T-helper 1 cell treated with Interleukin-12 subunit alpha and Interleukin-12 subunit beta and Interleukin-4 antibody, amounts not matched to agents 30 μg/mL and 1 μg/mL, for 36 hours (primary cell): ENCODE measurements at regions not wholly inside any gene's neighbourhood (a gene's known extent, or its start where the extent isn't known, plus 50 kb on each side); places are given as distances from the start of the nearest gene placed in this dataset.
"Not testable (repeated sequence)": the region's sequence is repeated elsewhere in the genome, so short reads cannot be mapped to it uniquely, and the experiment has no call there.

ENCODE experiments used
- H3K27ac Mint-ChIP-seq: one replicate; pipeline ENCODE4 v1.8.0; 2021; ENCODE audit warnings: mild to moderate bottlenecking, mixed read lengths
- H3K27me3 Mint-ChIP-seq: one replicate; pipeline ENCODE4 v1.8.0; 2021; ENCODE audit warnings: low read depth, mixed read lengths
- H3K36me3 Mint-ChIP-seq: one replicate; pipeline ENCODE4 v1.8.0; 2021; ENCODE audit warnings: low read depth, mixed read lengths
- H3K4me1 Mint-ChIP-seq: one replicate; pipeline ENCODE4 v1.8.0; 2021; ENCODE audit warnings: low read depth, mixed read lengths
- H3K4me3 Mint-ChIP-seq: one replicate; pipeline ENCODE4 v1.8.0; 2021; ENCODE audit warnings: mild to moderate bottlenecking, moderate library complexity, mixed read lengths
- H3K9me3 Mint-ChIP-seq: one replicate; pipeline ENCODE4 v1.8.0; 2021; ENCODE audit warnings: mixed read lengths

DNA sequence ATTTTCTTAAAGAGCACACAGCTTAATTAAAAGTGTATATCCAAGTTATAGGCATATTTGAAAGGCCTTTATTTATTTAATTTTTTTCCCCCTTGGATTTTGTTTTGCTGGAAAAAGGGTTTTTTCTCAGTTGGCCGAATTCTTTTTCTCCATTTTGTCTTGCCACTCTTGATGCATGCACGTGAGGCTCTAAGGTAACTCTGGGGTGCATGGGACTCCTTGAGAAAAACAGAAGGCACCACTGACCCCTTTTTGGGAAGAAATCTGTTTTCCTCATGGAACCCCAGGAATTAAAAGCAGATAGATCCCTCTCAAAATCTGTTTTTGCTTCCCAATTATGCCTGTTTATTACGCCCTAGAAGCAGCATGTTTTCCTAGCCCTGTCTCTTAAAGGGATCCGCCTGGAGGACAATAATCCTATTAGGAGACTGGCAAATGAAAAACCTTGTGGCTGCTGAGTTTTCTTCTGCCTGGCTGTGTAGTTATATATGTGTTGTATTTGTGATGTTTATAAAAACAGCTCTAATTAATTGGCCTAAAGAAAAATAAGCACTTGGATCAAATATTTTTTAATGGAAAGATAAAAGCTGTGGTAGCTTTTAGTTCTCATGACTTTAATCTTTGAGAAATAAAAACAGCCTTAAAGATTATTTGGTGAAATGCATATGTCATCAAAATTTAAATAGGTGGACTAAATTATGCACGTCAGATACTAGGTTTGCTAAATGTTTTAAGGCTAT is 435.1 kb upstream of the CDH9 start:
- H3K9me3 Mint-ChIP-seq = peaks cover 17% of the 10 kb centered on the region
- no peaks in the 10 kb centered on the region for H3K27me3 Mint-ChIP-seq
- H3K4me1 Mint-ChIP-seq = no peaks in the 10 kb centered on the region
- H3K4me3 Mint-ChIP-seq = peak overlapping the region; percentile 42
- no peak overlapping the region for H3K27ac Mint-ChIP-seq
- peaks cover 2% of the 10 kb centered on the region for H3K36me3 Mint-ChIP-seq

DNA sequence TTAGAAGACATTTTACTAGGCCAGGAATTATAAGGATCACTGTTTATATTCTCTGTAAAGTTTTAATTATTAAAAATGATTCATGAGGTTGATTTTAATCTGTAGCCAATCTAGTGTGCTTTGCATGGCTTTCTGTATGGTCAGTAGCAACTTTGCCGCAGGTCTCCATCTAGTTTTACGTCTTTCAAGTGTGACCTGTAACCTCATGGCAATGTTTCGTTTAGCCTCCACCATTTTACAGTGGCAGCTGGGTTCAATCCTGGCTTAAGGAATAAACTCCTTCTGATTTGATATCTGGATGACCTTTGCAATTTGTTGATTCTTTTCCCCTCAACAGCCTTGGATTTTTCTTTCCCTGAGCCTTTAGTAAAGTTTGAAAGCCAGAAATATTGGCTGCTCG is 434.5 kb upstream of the CDH9 start:
- Mint-ChIP-seq H3K36me3 (peaks cover 2% of the 10 kb centered on the region), H3K27me3 (no peaks in the 10 kb centered on the region), H3K9me3 (peaks cover 13% of the 10 kb centered on the region)

GRCh38 chr5:27472000-27472763 is 433.8 kb upstream of the CDH9 start:
- H3K27me3 Mint-ChIP-seq = no peaks in the 10 kb centered on the region
- H3K27ac Mint-ChIP-seq = no peak overlapping the region
- H3K9me3 Mint-ChIP-seq = peaks cover 13% of the 10 kb centered on the region
- no peaks in the 10 kb centered on the region for H3K4me1 Mint-ChIP-seq
- peak overlapping the region; percentile 42 for H3K4me3 Mint-ChIP-seq
- peaks cover 2% of the 10 kb centered on the region for H3K36me3 Mint-ChIP-seq

More for the DNA sequence above, 434.5 kb upstream of the CDH9 start:
- H3K27ac Mint-ChIP-seq = no peak overlapping the region
- peak overlapping the region; percentile 42 for H3K4me3 Mint-ChIP-seq
- H3K4me1 Mint-ChIP-seq = no peaks in the 10 kb centered on the region

DNA sequence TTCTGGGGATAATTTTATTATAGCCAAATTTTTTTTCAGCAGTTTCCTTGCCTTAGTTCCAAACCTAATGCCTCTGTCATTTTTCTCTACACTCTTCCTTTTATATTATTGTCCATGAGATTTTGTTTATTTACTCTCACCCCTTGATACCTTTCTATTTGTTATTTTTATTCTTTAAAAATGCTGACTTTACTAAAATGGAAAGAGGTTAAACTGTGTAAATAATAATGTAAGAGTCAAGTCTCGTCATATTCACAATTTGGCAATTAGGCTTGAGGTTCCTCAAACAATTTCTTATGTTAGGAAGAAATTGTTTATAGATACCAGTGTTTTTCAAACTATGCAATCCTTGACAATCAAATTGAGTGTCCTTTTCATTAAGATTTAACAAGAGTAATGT is 428.6 kb upstream of the CDH9 start:
- H3K4me3 Mint-ChIP-seq = no peak overlapping the region
- no peaks in the 10 kb centered on the region for H3K4me1 Mint-ChIP-seq
- no peaks in the 10 kb centered on the region for H3K27me3 Mint-ChIP-seq
- H3K36me3 Mint-ChIP-seq = no peaks in the 10 kb centered on the region
- peaks cover 14% of the 10 kb centered on the region for H3K9me3 Mint-ChIP-seq
- H3K27ac Mint-ChIP-seq = no peak overlapping the region

- Mint-ChIP-seq H3K4me1 (no peaks in the 10 kb centered on the region), H3K27ac (no peak overlapping the region), H3K9me3 (peaks cover 15% of the 10 kb centered on the region), H3K27me3 (no peaks in the 10 kb centered on the region), H3K4me3 (no peak overlapping the region), H3K36me3 (no peaks in the 10 kb centered on the region)
Measured at GRCh38 chr5:27465140-27465539, 426.8 kb upstream of the CDH9 start.

GRCh38 chr5:27463446-27464149 is 425.2 kb upstream of the CDH9 start:
- H3K27me3 Mint-ChIP-seq = no peaks in the 10 kb centered on the region
- no peak overlapping the region for H3K4me3 Mint-ChIP-seq
- H3K27ac Mint-ChIP-seq = no peak overlapping the region
- H3K4me1 Mint-ChIP-seq = no peaks in the 10 kb centered on the region
- no peaks in the 10 kb centered on the region for H3K36me3 Mint-ChIP-seq
- H3K9me3 Mint-ChIP-seq = peaks cover 15% of the 10 kb centered on the region

DNA sequence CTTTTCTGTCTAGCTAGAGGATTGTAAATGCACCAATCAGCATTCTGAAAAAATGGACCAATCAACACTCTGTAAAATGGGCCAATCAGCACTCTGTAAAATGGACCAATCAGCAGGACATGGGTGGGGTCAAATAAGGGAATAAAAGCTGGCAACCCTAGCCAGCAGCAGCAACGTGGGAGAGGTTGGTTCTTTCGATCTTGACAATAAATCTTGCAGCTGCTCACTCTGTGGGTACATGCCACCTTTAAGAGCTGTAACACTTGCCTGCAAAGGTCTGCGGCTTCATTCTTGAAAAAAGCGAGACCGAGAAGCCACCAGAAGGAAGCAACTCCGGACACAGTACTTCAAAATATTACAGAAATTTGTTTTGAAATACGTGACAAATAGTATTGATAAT is 424.6 kb upstream of the CDH9 start:
- no peak overlapping the region for H3K4me3 Mint-ChIP-seq
- no peaks in the 10 kb centered on the region for H3K4me1 Mint-ChIP-seq
- H3K9me3 Mint-ChIP-seq = peaks cover 15% of the 10 kb centered on the region
- no peaks in the 10 kb centered on the region for H3K36me3 Mint-ChIP-seq
- H3K27me3 Mint-ChIP-seq = no peaks in the 10 kb centered on the region
- no peak overlapping the region for H3K27ac Mint-ChIP-seq

DNA sequence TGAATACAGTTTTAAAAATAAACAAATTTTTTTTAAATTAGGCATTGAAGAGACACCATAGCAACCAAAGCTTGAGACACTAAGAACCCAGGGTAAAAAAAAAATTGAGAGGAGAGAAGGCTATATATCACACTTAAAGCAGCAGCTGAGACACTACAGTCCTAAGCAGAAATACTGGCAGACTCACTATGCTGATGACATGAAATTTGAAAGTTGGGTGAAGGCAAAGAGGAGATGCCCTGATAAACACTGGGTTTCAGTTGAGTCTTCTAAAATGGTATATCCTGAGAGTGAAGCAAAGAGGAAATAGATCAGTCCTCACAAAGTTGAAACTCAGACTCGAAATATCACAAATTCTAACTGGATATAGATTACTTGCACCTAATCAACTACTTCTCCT is 419.9 kb upstream of the CDH9 start:
- H3K36me3 Mint-ChIP-seq = no peaks in the 10 kb centered on the region
- peaks cover 8% of the 10 kb centered on the region for H3K9me3 Mint-ChIP-seq
- H3K27me3 Mint-ChIP-seq = no peaks in the 10 kb centered on the region
- no peaks in the 10 kb centered on the region for H3K4me1 Mint-ChIP-seq
- H3K4me3 Mint-ChIP-seq = no peak overlapping the region
- H3K27ac Mint-ChIP-seq = no peak overlapping the region

DNA sequence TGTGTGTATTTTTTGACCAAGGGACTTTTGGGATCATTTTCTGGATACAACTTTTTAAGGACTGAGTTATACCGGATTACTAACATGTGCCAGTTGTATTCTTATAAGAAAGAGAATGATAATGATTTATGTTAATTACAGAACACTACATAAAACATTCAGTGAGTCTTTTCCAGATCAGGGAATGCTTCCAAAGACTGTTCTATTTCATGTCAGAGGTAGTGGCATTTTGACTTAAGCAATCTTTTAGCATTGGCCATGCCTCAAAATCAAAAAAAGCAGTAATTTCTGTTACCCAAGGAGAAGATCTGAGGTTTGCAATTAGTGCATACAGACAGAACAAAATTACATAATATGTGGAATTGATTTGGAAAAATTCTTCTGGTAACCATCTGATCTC is 413.0 kb upstream of the CDH9 start:
- Mint-ChIP-seq H3K27me3 (no peaks in the 10 kb centered on the region), H3K9me3 (peaks cover 24% of the 10 kb centered on the region), H3K36me3 (no peaks in the 10 kb centered on the region), H3K27ac (no peak overlapping the region), H3K4me3 (no peak overlapping the region), H3K4me1 (no peaks in the 10 kb centered on the region)

GRCh38 chr5:27450607-27451006 is 412.2 kb upstream of the CDH9 start:
- Mint-ChIP-seq H3K36me3 (no peaks in the 10 kb centered on the region), H3K27me3 (no peaks in the 10 kb centered on the region), H3K27ac (no peak overlapping the region), H3K9me3 (peaks cover 25% of the 10 kb centered on the region), H3K4me1 (no peaks in the 10 kb centered on the region), H3K4me3 (no peak overlapping the region)

DNA sequence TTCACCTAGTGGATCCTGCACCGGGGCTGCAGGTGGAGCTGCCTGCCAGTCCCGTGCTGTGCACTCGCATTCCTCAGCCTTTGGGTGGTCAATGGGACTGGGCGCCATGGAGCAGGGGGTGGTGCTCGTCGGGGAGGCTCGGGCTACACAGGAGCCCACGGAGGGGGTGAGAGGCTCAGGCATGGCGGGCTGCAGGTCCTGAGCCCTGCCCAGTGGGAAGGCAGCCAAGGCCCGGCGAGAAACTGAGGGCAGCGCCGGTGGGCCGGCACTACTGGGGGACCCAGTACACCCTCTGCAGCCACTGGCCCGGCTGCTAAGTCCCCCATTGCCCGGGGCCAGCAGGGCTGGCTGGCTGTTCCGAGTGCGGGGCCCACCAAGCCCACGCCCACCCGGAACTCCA is 401.0 kb upstream of the CDH9 start:
- H3K36me3 Mint-ChIP-seq, H3K27ac Mint-ChIP-seq, H3K4me3 Mint-ChIP-seq, H3K27me3 Mint-ChIP-seq, H3K4me1 Mint-ChIP-seq: not testable (repeated sequence)
- peaks cover 22% of the 10 kb centered on the region for H3K9me3 Mint-ChIP-seq

DNA sequence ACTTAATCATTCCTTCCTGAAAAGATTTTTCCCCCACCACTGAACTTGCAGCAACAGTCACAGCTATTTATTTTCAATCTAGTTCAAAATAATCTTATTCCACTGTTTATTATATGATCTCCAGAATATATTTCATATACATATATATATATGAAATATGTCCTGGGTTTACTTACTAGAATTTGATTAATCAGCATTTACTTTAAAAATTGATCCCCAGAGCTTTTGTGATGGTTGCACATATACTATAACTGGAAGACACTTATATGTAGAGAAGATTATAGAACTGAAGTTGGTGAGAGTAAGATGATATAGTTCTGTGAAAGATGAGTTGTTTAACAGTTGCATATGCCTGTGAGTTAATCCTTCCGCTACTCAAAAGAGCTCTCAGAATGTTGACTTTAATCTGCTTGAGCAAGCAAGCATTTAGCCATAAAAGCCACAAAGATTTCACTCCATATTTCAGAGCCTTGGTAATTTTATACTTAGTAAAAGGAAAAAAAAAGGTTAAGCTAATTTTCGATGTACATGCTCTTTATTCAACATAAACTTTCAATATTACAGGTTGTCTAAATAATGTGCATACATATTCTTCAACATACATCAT is 399.3 kb upstream of the CDH9 start:
- Mint-ChIP-seq H3K27ac (no peak overlapping the region), H3K36me3 (no peaks in the 10 kb centered on the region), H3K4me3 (no peak overlapping the region), H3K9me3 (peaks cover 16% of the 10 kb centered on the region), H3K4me1 (no peaks in the 10 kb centered on the region), H3K27me3 (no peaks in the 10 kb centered on the region)

DNA sequence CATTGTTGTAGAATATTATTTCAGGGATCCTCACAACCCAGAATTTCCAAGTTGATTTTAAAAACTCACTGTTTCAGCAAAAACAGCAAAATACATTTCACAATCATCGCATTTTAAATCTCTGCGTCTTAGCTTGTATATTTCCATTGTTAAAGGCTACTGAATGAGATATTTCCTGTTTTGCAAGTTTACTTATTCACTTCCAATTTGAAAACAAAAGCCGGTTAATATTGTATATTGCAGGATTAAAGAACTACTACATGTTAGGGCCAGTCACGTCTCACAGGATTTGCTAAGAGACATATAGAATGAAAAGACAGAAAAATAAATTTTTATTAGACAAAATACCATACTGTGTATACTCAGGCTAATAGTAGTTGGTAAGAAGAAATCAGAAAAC is 395.9 kb upstream of the CDH9 start:
- Mint-ChIP-seq H3K9me3 (peaks cover 21% of the 10 kb centered on the region), H3K4me3 (no peak overlapping the region), H3K4me1 (no peaks in the 10 kb centered on the region), H3K27me3 (no peaks in the 10 kb centered on the region), H3K36me3 (no peaks in the 10 kb centered on the region), H3K27ac (no peak overlapping the region)

- Mint-ChIP-seq H3K4me3 (no peak overlapping the region), H3K27me3 (no peaks in the 10 kb centered on the region), H3K4me1 (no peaks in the 10 kb centered on the region), H3K9me3 (peaks cover 25% of the 10 kb centered on the region), H3K27ac (no peak overlapping the region), H3K36me3 (no peaks in the 10 kb centered on the region)
Measured at GRCh38 chr5:27414099-27414498, 375.7 kb upstream of the CDH9 start.
